Breast epithelium (tissue), 3 donors: ENCODE measurements at regions not wholly inside any gene's neighbourhood (a gene's known extent, or its start where the extent isn't known, plus 50 kb on each side); places are given as distances from the start of the nearest gene placed in this dataset.

ENCODE experiments used
- POLR2A ChIP-seq: fragments of 450-650 bp; IDR thresholded peaks from one replicate; pipeline ENCODE4 v1.6.1; 2016; ENCODE audit warnings: antibody characterized with exemption, mild to moderate bottlenecking, moderate library complexity
- POLR2AphosphoS5 ChIP-seq, 3 donors: sonication (generic); formaldehyde crosslinking; IDR thresholded peaks; one replicate each; pipeline ENCODE4 v1.6.1; 2017; ENCODE audit warnings: antibody characterized with exemption in 3 of 3
- TF ChIP-seq, protein P1 (sequence below), 3 donors: fragments of 450-650 bp; IDR thresholded peaks; one replicate each; pipeline ENCODE4 v1.5.1; 2016 to 2017; ENCODE audit warnings: antibody characterized with exemption in 3 of 3, mild to moderate bottlenecking in 3 of 3, moderate library complexity in 3 of 3

GRCh38 chr18:47412924-47413323 is 161.5 kb upstream of the SKOR2 start:
- TF ChIP-seq, protein P1, sequence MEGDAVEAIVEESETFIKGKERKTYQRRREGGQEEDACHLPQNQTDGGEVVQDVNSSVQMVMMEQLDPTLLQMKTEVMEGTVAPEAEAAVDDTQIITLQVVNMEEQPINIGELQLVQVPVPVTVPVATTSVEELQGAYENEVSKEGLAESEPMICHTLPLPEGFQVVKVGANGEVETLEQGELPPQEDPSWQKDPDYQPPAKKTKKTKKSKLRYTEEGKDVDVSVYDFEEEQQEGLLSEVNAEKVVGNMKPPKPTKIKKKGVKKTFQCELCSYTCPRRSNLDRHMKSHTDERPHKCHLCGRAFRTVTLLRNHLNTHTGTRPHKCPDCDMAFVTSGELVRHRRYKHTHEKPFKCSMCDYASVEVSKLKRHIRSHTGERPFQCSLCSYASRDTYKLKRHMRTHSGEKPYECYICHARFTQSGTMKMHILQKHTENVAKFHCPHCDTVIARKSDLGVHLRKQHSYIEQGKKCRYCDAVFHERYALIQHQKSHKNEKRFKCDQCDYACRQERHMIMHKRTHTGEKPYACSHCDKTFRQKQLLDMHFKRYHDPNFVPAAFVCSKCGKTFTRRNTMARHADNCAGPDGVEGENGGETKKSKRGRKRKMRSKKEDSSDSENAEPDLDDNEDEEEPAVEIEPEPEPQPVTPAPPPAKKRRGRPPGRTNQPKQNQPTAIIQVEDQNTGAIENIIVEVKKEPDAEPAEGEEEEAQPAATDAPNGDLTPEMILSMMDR (IDR thresholded peaks at IDR 0.05) = no peak
- TF ChIP-seq POLR2A = no peak
- TF ChIP-seq POLR2AphosphoS5 (IDR thresholded peaks at IDR 0.05) = no peak
